ENCODE measurements at regions not wholly inside any gene's neighbourhood (a gene's known extent, or its start where the extent isn't known, plus 50 kb on each side); places are given as distances from the start of the nearest gene placed in this dataset.

- H3K4me3 ChIP-seq (ENCODE audit: low read depth in 1 of 2, low read length in 2 of 2), result no peak overlapping the region
- H3K4me1 ChIP-seq (ENCODE audit: insufficient read depth, low read length), result no peaks in the 10 kb centered on the region
- no peaks in the 10 kb centered on the region for H3K36me3 ChIP-seq (ENCODE audit: insufficient read depth, low read length)
- H3K27ac ChIP-seq (ENCODE audit: low read depth, low read length), result no peak overlapping the region
- H3K27me3 ChIP-seq (ENCODE audit: control insufficient read depth in 1 of 2, insufficient read depth in 2 of 2, low read length in 2 of 2), result no peaks in the 10 kb centered on the region
- no peak overlapping the region for H3K9ac ChIP-seq (ENCODE audit: low read length)
- no peaks in the 10 kb centered on the region for H3K9me3 ChIP-seq (ENCODE audit: low read length)
Observed at GRCh38 chr6:145315982-145316600, 419.2 kb downstream of the EPM2A start.

- H3K36me3 ChIP-seq (ENCODE audit: insufficient read depth, low read length), result no peaks in the 10 kb centered on the region
Observed at GRCh38 chr6:145318952-145319351, 416.4 kb downstream of the EPM2A start.

GRCh38 chr6:145319605-145320004 lies 415.7 kb downstream of the EPM2A start:
- Histone ChIP-seq H3K27ac (ENCODE audit: low read depth, low read length) (no peak overlapping the region), H3K9ac (ENCODE audit: low read length) (no peak overlapping the region), H3K27me3 (ENCODE audit: control insufficient read depth in 1 of 2, insufficient read depth in 2 of 2, low read length in 2 of 2) (no peaks in the 10 kb centered on the region), H3K4me1 (ENCODE audit: insufficient read depth, low read length) (no peaks in the 10 kb centered on the region), H3K4me3 (ENCODE audit: low read depth in 1 of 2, low read length in 2 of 2) (no peak overlapping the region), H3K9me3 (ENCODE audit: low read length) (no peaks in the 10 kb centered on the region), H3K36me3 (ENCODE audit: insufficient read depth, low read length) (no peaks in the 10 kb centered on the region)

More at GRCh38 chr6:145318952-145319351, 416.4 kb downstream of the EPM2A start:
- Histone ChIP-seq H3K9me3 (ENCODE audit: low read length) (no peaks in the 10 kb centered on the region), H3K9ac (ENCODE audit: low read length) (no peak overlapping the region), H3K27ac (ENCODE audit: low read depth, low read length) (no peak overlapping the region), H3K4me3 (ENCODE audit: low read depth in 1 of 2, low read length in 2 of 2) (no peak overlapping the region), H3K27me3 (ENCODE audit: control insufficient read depth in 1 of 2, insufficient read depth in 2 of 2, low read length in 2 of 2) (no peaks in the 10 kb centered on the region), H3K4me1 (ENCODE audit: insufficient read depth, low read length) (no peaks in the 10 kb centered on the region)

DNA sequence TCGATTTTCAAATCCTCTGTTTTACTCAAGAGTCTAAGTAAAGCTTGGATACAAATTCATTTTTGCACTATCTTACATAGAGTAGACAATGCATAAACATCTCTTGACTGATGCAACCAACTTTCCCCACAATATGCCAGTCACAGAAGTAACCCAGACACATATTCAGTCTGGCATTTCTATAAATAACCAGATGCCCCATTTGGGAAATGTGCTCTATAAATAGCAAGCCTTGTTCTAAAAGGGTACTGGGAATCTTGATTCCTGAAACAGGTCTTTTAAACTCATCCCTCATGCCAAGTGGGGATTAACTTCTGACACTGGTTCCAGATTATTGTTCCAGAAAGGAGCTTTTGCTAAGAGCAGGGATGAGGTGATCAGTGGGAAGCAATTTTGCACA lies 411.7 kb downstream of the EPM2A start:
- Histone ChIP-seq H3K9ac (ENCODE audit: low read length) (no peak overlapping the region), H3K9me3 (ENCODE audit: low read length) (no peaks in the 10 kb centered on the region), H3K4me1 (ENCODE audit: insufficient read depth, low read length) (no peaks in the 10 kb centered on the region), H3K27ac (ENCODE audit: low read depth, low read length) (no peak overlapping the region), H3K36me3 (ENCODE audit: insufficient read depth, low read length) (no peaks in the 10 kb centered on the region), H3K27me3 (ENCODE audit: control insufficient read depth in 1 of 2, insufficient read depth in 2 of 2, low read length in 2 of 2) (no peaks in the 10 kb centered on the region), H3K4me3 (ENCODE audit: low read depth in 1 of 2, low read length in 2 of 2) (no peak overlapping the region)

GRCh38 chr6:145327586-145327985 lies 407.7 kb downstream of the EPM2A start:
- Histone ChIP-seq H3K36me3 (ENCODE audit: insufficient read depth, low read length) (no peaks in the 10 kb centered on the region), H3K4me1 (ENCODE audit: insufficient read depth, low read length) (peaks cover 3% of the 10 kb centered on the region), H3K27ac (ENCODE audit: low read depth, low read length) (no peak overlapping the region)

GRCh38 chr6:145329257-145329656 lies 406.1 kb downstream of the EPM2A start:
- H3K27ac ChIP-seq (ENCODE audit: low read depth, low read length), result no peak overlapping the region
- H3K4me1 ChIP-seq (ENCODE audit: insufficient read depth, low read length), result peaks cover 3% of the 10 kb centered on the region
- H3K9ac ChIP-seq (ENCODE audit: low read length), result no peak overlapping the region
- no peaks in the 10 kb centered on the region for H3K27me3 ChIP-seq (ENCODE audit: control insufficient read depth in 1 of 2, insufficient read depth in 2 of 2, low read length in 2 of 2)
- no peaks in the 10 kb centered on the region for H3K36me3 ChIP-seq (ENCODE audit: insufficient read depth, low read length)
- no peaks in the 10 kb centered on the region for H3K9me3 ChIP-seq (ENCODE audit: low read length)
- H3K4me3 ChIP-seq (ENCODE audit: low read depth in 1 of 2, low read length in 2 of 2), result no peak overlapping the region

More at GRCh38 chr6:145327586-145327985, 407.7 kb downstream of the EPM2A start:
- Histone ChIP-seq H3K27me3 (ENCODE audit: control insufficient read depth in 1 of 2, insufficient read depth in 2 of 2, low read length in 2 of 2) (no peaks in the 10 kb centered on the region), H3K4me3 (ENCODE audit: low read depth in 1 of 2, low read length in 2 of 2) (no peak overlapping the region), H3K9me3 (ENCODE audit: low read length) (no peaks in the 10 kb centered on the region), H3K9ac (ENCODE audit: low read length) (no peak overlapping the region)

- Histone ChIP-seq H3K9ac (ENCODE audit: low read length) (no peak overlapping the region), H3K36me3 (ENCODE audit: insufficient read depth, low read length) (no peaks in the 10 kb centered on the region), H3K4me1 (ENCODE audit: insufficient read depth, low read length) (peaks cover 3% of the 10 kb centered on the region), H3K27ac (ENCODE audit: low read depth, low read length) (no peak overlapping the region), H3K27me3 (ENCODE audit: control insufficient read depth in 1 of 2, insufficient read depth in 2 of 2, low read length in 2 of 2) (no peaks in the 10 kb centered on the region), H3K9me3 (ENCODE audit: low read length) (no peaks in the 10 kb centered on the region), H3K4me3 (ENCODE audit: low read depth in 1 of 2, low read length in 2 of 2) (no peak overlapping the region)
Observed at GRCh38 chr6:145331066-145331465, 404.3 kb downstream of the EPM2A start.

DNA sequence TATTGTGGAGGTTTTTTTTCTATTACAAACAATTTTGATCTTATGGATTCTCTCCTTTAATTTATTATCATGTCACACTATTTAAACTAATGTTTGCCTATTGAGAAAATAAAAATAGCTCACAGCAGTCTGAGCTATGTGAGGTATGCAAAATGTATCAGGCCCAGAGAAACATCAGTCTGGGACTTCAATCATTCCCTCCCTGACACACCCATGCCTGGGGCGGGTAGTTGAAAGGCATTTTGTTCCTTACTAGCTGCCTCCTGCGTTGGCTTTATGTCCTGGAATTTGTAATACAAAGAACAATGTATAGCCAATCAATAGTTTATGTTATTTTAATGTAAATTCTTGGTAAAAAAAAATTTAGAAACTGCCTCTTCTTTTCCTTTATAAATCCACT lies 403.3 kb downstream of the EPM2A start:
- peaks cover 3% of the 10 kb centered on the region for H3K4me1 ChIP-seq (ENCODE audit: insufficient read depth, low read length)
- no peaks in the 10 kb centered on the region for H3K36me3 ChIP-seq (ENCODE audit: insufficient read depth, low read length)
- H3K4me3 ChIP-seq (ENCODE audit: low read depth in 1 of 2, low read length in 2 of 2), result no peak overlapping the region
- no peaks in the 10 kb centered on the region for H3K27me3 ChIP-seq (ENCODE audit: control insufficient read depth in 1 of 2, insufficient read depth in 2 of 2, low read length in 2 of 2)
- H3K27ac ChIP-seq (ENCODE audit: low read depth, low read length), result no peak overlapping the region
- no peaks in the 10 kb centered on the region for H3K9me3 ChIP-seq (ENCODE audit: low read length)
- no peak overlapping the region for H3K9ac ChIP-seq (ENCODE audit: low read length)

DNA sequence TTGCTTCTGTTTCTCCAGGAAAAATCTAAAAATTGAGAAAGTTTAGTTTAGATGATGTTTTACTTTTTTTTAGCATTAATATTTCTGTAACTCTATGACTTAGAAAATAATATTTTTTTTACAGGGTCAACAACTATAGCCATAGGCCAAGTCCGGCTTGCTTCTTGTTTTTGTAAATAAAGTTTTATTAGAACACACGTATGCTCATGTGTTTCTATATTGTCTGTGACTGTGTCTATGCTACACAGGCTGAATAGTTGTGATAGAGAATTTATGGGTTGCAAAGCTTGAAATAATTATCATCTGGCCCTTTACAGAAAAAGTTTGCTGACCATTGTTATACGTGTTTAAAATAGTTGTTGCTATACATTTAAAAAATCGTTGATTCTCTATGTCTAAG lies 399.2 kb downstream of the EPM2A start:
- Histone ChIP-seq H3K9ac (ENCODE audit: low read length) (no peak overlapping the region), H3K4me3 (ENCODE audit: low read depth in 1 of 2, low read length in 2 of 2) (no peak overlapping the region), H3K27me3 (ENCODE audit: control insufficient read depth in 1 of 2, insufficient read depth in 2 of 2, low read length in 2 of 2) (no peaks in the 10 kb centered on the region), H3K27ac (ENCODE audit: low read depth, low read length) (no peak overlapping the region), H3K4me1 (ENCODE audit: insufficient read depth, low read length) (no peaks in the 10 kb centered on the region), H3K36me3 (ENCODE audit: insufficient read depth, low read length) (no peaks in the 10 kb centered on the region), H3K9me3 (ENCODE audit: low read length) (no peaks in the 10 kb centered on the region)

- Histone ChIP-seq H3K4me3 (ENCODE audit: low read depth in 1 of 2, low read length in 2 of 2) (no peak overlapping the region), H3K9me3 (ENCODE audit: low read length) (no peaks in the 10 kb centered on the region), H3K4me1 (ENCODE audit: insufficient read depth, low read length) (no peaks in the 10 kb centered on the region), H3K9ac (ENCODE audit: low read length) (no peak overlapping the region), H3K27me3 (ENCODE audit: control insufficient read depth in 1 of 2, insufficient read depth in 2 of 2, low read length in 2 of 2) (no peaks in the 10 kb centered on the region), H3K36me3 (ENCODE audit: insufficient read depth, low read length) (no peaks in the 10 kb centered on the region), H3K27ac (ENCODE audit: low read depth, low read length) (no peak overlapping the region)
Observed at GRCh38 chr6:145339089-145339488, 396.2 kb downstream of the EPM2A start.

- Histone ChIP-seq H3K4me1 (ENCODE audit: insufficient read depth, low read length) (no peaks in the 10 kb centered on the region), H3K36me3 (ENCODE audit: insufficient read depth, low read length) (no peaks in the 10 kb centered on the region), H3K9me3 (ENCODE audit: low read length) (no peaks in the 10 kb centered on the region)
Observed at GRCh38 chr6:145340256-145340655, 395.1 kb downstream of the EPM2A start.

DNA sequence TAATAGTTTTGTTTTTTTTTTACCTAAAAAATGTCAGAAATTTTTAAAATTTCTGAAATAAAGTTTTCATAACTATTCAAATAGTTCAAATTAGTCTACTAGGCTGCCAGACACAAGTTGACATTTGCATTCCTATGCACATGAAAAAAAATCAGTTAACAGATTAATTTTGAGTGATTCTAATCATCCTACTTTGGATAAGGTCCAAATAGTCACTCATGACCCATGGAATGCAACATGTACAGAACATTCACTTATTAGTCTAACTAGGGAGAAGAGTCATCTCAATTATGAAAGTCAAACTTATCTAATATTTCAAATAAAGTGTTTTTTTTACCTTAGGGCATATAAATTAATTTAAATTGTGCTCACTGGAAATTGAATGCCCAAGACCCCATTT lies 390.2 kb downstream of the EPM2A start:
- no peaks in the 10 kb centered on the region for H3K36me3 ChIP-seq (ENCODE audit: insufficient read depth, low read length)
- no peaks in the 10 kb centered on the region for H3K27me3 ChIP-seq (ENCODE audit: control insufficient read depth in 1 of 2, insufficient read depth in 2 of 2, low read length in 2 of 2)
- no peak overlapping the region for H3K4me3 ChIP-seq (ENCODE audit: low read depth in 1 of 2, low read length in 2 of 2)
- no peaks in the 10 kb centered on the region for H3K4me1 ChIP-seq (ENCODE audit: insufficient read depth, low read length)
- no peak overlapping the region for H3K9ac ChIP-seq (ENCODE audit: low read length)
- no peak overlapping the region for H3K27ac ChIP-seq (ENCODE audit: low read depth, low read length)
- H3K9me3 ChIP-seq (ENCODE audit: low read length), result no peaks in the 10 kb centered on the region

More at GRCh38 chr6:145340256-145340655, 395.1 kb downstream of the EPM2A start:
- no peaks in the 10 kb centered on the region for H3K27me3 ChIP-seq (ENCODE audit: control insufficient read depth in 1 of 2, insufficient read depth in 2 of 2, low read length in 2 of 2)
- no peak overlapping the region for H3K27ac ChIP-seq (ENCODE audit: low read depth, low read length)
- H3K9ac ChIP-seq (ENCODE audit: low read length), result no peak overlapping the region
- H3K4me3 ChIP-seq (ENCODE audit: low read depth in 1 of 2, low read length in 2 of 2), result no peak overlapping the region
